Loucy (cell line): ENCODE measurements at regions not wholly inside any gene's neighbourhood (a gene's known extent, or its start where the extent isn't known, plus 50 kb on each side); places are given as distances from the start of the nearest gene placed in this dataset.

Source experiments
- EZH2phosphoT487 ChIP-seq: fragments of 200-600 bp; IDR thresholded peaks from 2 replicates; pipeline ENCODE4 v1.6.1; 2018; ENCODE audit warnings: antibody characterized with exemption, mild to moderate bottlenecking, moderate library complexity, borderline replicate concordance
- TF ChIP-seq, protein P1 (sequence below): fragments of 200-600 bp; sonication (generic); conservative IDR thresholded peaks from 2 replicates; pipeline ENCODE4 v1.5.1; 2014; ENCODE audit warnings: mild to moderate bottlenecking, antibody characterized with exemption, low read length

DNA sequence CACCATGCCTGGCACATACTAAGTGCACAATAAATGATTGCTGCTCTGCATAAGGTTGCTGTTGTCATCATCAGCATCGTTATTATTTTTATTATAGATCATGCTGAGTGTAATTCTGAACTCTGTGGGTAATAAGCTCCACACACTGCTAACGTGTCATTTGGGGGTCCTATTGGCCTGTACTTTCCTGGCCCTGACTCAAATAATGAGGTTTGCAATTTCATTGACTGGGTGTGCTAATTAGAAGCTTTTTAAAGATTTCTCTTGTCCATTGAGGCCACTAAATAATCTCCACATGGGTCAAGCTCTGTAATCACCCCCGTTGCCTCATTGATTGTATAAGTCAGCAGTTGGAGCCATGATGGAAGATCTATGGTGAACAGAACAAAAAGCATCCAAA, 320.8 kb upstream of the TMPO start:
- TF ChIP-seq, protein P1, sequence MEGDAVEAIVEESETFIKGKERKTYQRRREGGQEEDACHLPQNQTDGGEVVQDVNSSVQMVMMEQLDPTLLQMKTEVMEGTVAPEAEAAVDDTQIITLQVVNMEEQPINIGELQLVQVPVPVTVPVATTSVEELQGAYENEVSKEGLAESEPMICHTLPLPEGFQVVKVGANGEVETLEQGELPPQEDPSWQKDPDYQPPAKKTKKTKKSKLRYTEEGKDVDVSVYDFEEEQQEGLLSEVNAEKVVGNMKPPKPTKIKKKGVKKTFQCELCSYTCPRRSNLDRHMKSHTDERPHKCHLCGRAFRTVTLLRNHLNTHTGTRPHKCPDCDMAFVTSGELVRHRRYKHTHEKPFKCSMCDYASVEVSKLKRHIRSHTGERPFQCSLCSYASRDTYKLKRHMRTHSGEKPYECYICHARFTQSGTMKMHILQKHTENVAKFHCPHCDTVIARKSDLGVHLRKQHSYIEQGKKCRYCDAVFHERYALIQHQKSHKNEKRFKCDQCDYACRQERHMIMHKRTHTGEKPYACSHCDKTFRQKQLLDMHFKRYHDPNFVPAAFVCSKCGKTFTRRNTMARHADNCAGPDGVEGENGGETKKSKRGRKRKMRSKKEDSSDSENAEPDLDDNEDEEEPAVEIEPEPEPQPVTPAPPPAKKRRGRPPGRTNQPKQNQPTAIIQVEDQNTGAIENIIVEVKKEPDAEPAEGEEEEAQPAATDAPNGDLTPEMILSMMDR = no peak
- no peak for TF ChIP-seq EZH2phosphoT487
